ENCODE measurements at regions not wholly inside any gene's neighbourhood (a gene's known extent, or its start where the extent isn't known, plus 50 kb on each side); places are given as distances from the start of the nearest gene placed in this dataset.

DNA sequence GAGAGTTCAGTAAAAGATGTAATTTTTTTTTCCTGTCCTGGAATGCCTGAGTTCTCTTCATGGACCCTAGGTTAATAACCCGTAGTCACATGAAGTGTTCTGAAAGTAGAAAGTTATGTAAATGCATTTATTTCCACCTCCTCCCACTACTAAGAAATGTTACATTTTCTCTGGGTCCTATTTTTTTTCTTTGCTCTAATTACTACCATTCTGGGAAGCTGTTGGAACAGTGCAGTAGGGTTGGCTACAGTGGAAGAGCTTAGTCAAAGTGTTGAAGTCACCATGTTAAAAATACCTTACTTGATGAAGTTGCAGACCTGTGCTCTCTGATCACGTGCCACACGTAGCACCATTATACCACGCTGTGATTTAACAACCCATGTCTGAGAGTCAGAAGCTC lies 153.8 kb upstream of the TSC22D2 start:
- no peaks in the 10 kb centered on the region for H4K20me1 ChIP-seq (ENCODE audit: insufficient read depth)

DNA sequence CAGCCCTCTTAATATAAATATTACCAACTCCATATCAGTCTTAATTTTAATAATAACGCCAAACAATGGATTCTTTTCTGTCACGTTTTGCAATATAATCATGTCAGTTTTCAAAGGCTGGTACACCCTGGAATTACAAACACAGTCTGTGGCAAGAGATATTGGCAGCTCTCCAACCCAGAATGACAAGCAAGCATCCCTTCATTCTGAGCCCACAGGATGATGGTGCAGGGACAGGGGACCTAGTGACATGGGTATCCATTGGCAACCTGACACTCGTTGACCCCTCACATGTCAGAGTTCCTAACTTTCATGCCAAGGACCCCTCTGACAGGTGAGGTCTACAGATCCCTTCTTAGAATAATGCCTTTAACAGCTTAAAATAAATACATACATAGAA lies 154.5 kb upstream of the TSC22D2 start:
- no peak overlapping the region for H3K4me3 ChIP-seq (IDR thresholded peaks at IDR 0.05; ENCODE audit: insufficient read depth, low read depth, low read length)
- no peak overlapping the region for H3K27ac ChIP-seq
- no peak overlapping the region for H3K9ac ChIP-seq
- no peak overlapping the region for H3K4me2 ChIP-seq
- TF ChIP-seq, protein P1, sequence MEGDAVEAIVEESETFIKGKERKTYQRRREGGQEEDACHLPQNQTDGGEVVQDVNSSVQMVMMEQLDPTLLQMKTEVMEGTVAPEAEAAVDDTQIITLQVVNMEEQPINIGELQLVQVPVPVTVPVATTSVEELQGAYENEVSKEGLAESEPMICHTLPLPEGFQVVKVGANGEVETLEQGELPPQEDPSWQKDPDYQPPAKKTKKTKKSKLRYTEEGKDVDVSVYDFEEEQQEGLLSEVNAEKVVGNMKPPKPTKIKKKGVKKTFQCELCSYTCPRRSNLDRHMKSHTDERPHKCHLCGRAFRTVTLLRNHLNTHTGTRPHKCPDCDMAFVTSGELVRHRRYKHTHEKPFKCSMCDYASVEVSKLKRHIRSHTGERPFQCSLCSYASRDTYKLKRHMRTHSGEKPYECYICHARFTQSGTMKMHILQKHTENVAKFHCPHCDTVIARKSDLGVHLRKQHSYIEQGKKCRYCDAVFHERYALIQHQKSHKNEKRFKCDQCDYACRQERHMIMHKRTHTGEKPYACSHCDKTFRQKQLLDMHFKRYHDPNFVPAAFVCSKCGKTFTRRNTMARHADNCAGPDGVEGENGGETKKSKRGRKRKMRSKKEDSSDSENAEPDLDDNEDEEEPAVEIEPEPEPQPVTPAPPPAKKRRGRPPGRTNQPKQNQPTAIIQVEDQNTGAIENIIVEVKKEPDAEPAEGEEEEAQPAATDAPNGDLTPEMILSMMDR (conservative IDR thresholded peaks at IDR 0.05; ENCODE audit: low read depth, low read length), result no peak
- no peaks in the 10 kb centered on the region for H3K36me3 ChIP-seq (ENCODE audit: insufficient read depth)
- no peaks in the 10 kb centered on the region for H3K4me1 ChIP-seq (ENCODE audit: low read depth, poor library complexity, severe bottlenecking)
- no peak overlapping the region for H2AFZ ChIP-seq (ENCODE audit: low read depth)
- no peaks in the 10 kb centered on the region for H4K20me1 ChIP-seq (ENCODE audit: insufficient read depth)
- H3K27me3 ChIP-seq (ENCODE audit: insufficient read depth, low read depth), result no peaks in the 10 kb centered on the region
- H3K79me2 ChIP-seq (ENCODE audit: insufficient read depth, low read depth), result no peaks in the 10 kb centered on the region

More for the DNA sequence above, 153.8 kb upstream of the TSC22D2 start:
- no peak overlapping the region for H2AFZ ChIP-seq (ENCODE audit: low read depth)
- H3K27me3 ChIP-seq (ENCODE audit: insufficient read depth, low read depth), result no peaks in the 10 kb centered on the region
- H3K27ac ChIP-seq, result no peak overlapping the region
- H3K79me2 ChIP-seq (ENCODE audit: insufficient read depth, low read depth), result no peaks in the 10 kb centered on the region
- H3K4me3 ChIP-seq (IDR thresholded peaks at IDR 0.05; ENCODE audit: insufficient read depth, low read depth, low read length), result no peak overlapping the region
- no peak overlapping the region for H3K4me2 ChIP-seq
- TF ChIP-seq, protein P1 (conservative IDR thresholded peaks at IDR 0.05; ENCODE audit: low read depth, low read length), result no peak
- H3K36me3 ChIP-seq (ENCODE audit: insufficient read depth), result no peaks in the 10 kb centered on the region
- no peak overlapping the region for H3K9ac ChIP-seq
- H3K4me1 ChIP-seq (ENCODE audit: low read depth, poor library complexity, severe bottlenecking), result no peaks in the 10 kb centered on the region

DNA sequence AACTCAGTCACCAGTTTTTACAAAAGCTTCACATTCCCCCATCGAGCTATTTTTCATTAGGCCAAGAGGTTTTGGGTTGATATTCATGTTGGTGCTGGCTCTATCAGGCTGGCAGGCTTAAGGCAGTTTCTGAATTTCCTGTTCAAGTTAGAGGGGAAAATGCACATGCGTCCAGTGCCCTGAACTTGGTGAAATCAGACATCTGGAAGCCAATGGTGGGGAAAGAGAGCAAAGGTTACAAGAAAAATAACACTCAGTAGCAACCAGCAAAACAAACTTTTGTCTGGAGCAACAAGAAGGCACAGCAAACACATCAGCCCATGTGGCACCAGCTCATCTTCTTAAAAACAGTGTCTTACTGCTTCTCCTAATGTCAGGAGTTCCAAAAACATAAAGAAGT lies 155.6 kb upstream of the TSC22D2 start:
- Histone ChIP-seq H3K27me3 (ENCODE audit: insufficient read depth, low read depth) (no peaks in the 10 kb centered on the region), H3K27ac (no peak overlapping the region), H3K9ac (no peak overlapping the region), H3K79me2 (ENCODE audit: insufficient read depth, low read depth) (no peaks in the 10 kb centered on the region), H3K4me3 (IDR thresholded peaks at IDR 0.05; ENCODE audit: insufficient read depth, low read depth, low read length) (no peak overlapping the region), H4K20me1 (ENCODE audit: insufficient read depth) (no peaks in the 10 kb centered on the region), H3K4me2 (no peak overlapping the region), H3K4me1 (ENCODE audit: low read depth, poor library complexity, severe bottlenecking) (no peaks in the 10 kb centered on the region), H3K36me3 (ENCODE audit: insufficient read depth) (no peaks in the 10 kb centered on the region), H2AFZ (ENCODE audit: low read depth) (no peak overlapping the region)
- TF ChIP-seq, protein P1 (conservative IDR thresholded peaks at IDR 0.05; ENCODE audit: low read depth, low read length), result no peak

DNA sequence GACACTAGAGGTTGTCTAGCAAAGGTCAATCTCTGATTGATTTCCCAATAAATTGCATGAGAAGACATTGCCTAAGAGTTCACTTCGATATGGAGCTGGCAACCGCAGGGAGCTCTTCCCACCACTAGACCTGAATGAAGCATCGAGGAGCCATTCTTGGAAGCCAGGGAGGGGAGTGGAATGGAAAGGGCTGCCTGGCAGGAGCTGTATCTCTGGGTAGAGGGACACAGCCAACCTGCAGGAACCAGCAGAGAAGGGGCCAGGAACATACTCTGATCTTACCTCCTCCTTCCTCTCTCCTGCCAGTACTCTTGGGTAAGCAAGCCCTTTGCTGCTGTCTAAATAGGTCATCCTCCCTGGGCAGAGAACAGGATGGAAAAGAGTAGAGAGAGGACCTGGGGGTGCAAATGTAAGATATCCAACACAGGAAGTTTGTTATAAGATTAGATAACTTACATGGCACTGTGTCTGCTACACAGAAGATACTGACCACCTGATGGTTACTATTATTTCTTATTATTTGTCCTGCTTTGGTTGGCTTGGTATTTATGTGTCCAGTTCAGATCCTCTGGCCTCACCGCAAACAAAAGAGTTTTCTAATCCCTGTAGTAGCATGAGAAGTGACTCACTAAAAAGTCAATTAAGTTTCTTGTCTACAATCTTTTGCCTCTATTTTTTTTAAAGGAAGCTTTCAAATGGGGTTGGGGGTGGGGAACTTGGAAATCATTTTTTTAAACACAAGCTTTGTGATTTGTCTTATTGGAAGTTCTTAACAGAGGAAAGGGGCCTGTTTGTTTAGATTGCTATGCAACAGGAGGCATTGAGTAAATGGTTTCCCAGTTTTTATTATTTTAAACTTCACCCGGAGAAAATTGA lies 156.7 kb upstream of the TSC22D2 start:
- Histone ChIP-seq H3K4me3 (IDR thresholded peaks at IDR 0.05; ENCODE audit: insufficient read depth, low read depth, low read length) (no peak overlapping the region), H4K20me1 (ENCODE audit: insufficient read depth) (no peaks in the 10 kb centered on the region), H3K79me2 (ENCODE audit: insufficient read depth, low read depth) (no peaks in the 10 kb centered on the region), H3K36me3 (ENCODE audit: insufficient read depth) (no peaks in the 10 kb centered on the region), H2AFZ (ENCODE audit: low read depth) (no peak overlapping the region), H3K27ac (no peak overlapping the region), H3K4me2 (no peak overlapping the region), H3K4me1 (ENCODE audit: low read depth, poor library complexity, severe bottlenecking) (no peaks in the 10 kb centered on the region), H3K27me3 (ENCODE audit: insufficient read depth, low read depth) (no peaks in the 10 kb centered on the region), H3K9ac (no peak overlapping the region)
- TF ChIP-seq, protein P1 (conservative IDR thresholded peaks at IDR 0.05; ENCODE audit: low read depth, low read length), result no peak

All from KMS-11 (cell line).